HepG2 (cell line): ENCODE measurements at regions not wholly inside any gene's neighbourhood (a gene's known extent, or its start where the extent isn't known, plus 50 kb on each side); places are given as distances from the start of the nearest gene placed in this dataset.
"Not testable (repeated sequence)": the region's sequence is repeated elsewhere in the genome, so short reads cannot be mapped to it uniquely, and the experiment has no call there.

Source experiments
- ATAC-seq: fragments of 200-7000 bp; cut with Tn5 transposase; 3 replicates; pipeline ENCODE4 v1.9.1; 2020; ENCODE audit warnings: mild to moderate bottlenecking, moderate library complexity
- BruUV-seq: library from RNA; stranded (reverse); fragments of 400-500 nt; replicated peaks from 2 replicates; lab custom pipeline; 2021; lab: Mats Ljungman, UMichigan
- CTCF ChIA-PET: fragments of 300-600 bp; formaldehyde crosslinking; extraction: SDS; loops from one replicate; lab custom pipeline; 2021; ENCODE audit warnings: low total read pairs, inconsistent platforms, low intra/inter-chr PET ratio; lab: Yijun Ruan, JAX
- POLR2A ChIA-PET: fragments of 350-600 bp; sonication (Branson Sonifier 250); formaldehyde crosslinking; loops from one replicate; lab custom pipeline; 2020; ENCODE audit warnings: antibody characterized with exemption, inconsistent platforms; lab: Yijun Ruan, JAX
- DNase-seq: peaks from one replicate; pipeline ENCODE4 v3.0.0-alpha.2; 2015; ENCODE audit warnings: low spot score
- FAIRE-seq: peaks from 3 replicates; lab custom pipeline; 2011; peaks lifted over from hg19 to GRCh38; lab: Jason Lieb, UNC
- H2AFZ ChIP-seq: one replicate; pipeline ENCODE4 v1.6.1; 2011; ENCODE audit warnings: low read length, inconsistent platforms
- H3K27ac ChIP-seq: fragments of 300-600 bp; 3 replicates; pipeline ENCODE4 v1.8.0; 2011; ENCODE audit warnings: mixed run types, mild to moderate bottlenecking, mixed read lengths, low read length, inconsistent platforms; ENCODE audit not compliant: insufficient read depth; ENCODE audit errors: extremely low read length
- H3K27me3 ChIP-seq, 2 experiments: fragments of 200-600 bp in 1 of 2; 2 replicates in 1 of 2; 3 replicates in 1 of 2; pipeline versions ENCODE4 v1.6.0 to v1.8.0; 2011; ENCODE audit warnings: low read length in 2 of 2, mild to moderate bottlenecking in 2 of 2, moderate library complexity in 2 of 2, inconsistent platforms in 1 of 2; ENCODE audit not compliant: insufficient read depth in 2 of 2, control insufficient read depth in 1 of 2
- H3K36me3 ChIP-seq, 2 experiments: fragments of 200-600 bp in 1 of 2; replicated peaks in 1 of 2; 2 replicates in 1 of 2; 3 replicates in 1 of 2; pipeline versions ENCODE4 v1.5.1 to v1.8.0; 2011; ENCODE audit warnings: low read length in 2 of 2, inconsistent platforms in 1 of 2; ENCODE audit not compliant: insufficient read depth in 2 of 2, control insufficient read depth in 1 of 2
- H3K4me1 ChIP-seq: 2 replicates; pipeline ENCODE4 v1.5.1; 2012; ENCODE audit warnings: low read length, inconsistent platforms; ENCODE audit not compliant: insufficient read depth
- H3K4me2 ChIP-seq: 2 replicates; pipeline ENCODE4 v1.6.0; 2011; ENCODE audit warnings: low read depth, low read length, inconsistent platforms
- H3K4me3 ChIP-seq, 3 experiments: fragments of 200-600 bp in 1 of 3; sonication (generic), shearing (Covaris generic) in 1 of 3; replicated peaks in 1 of 3; 2 replicates each; pipeline ENCODE4 v1.5.1; 2011 to 2016; ENCODE audit warnings: low read length in 3 of 3, inconsistent platforms in 2 of 3, low read depth in 2 of 3, mild to moderate bottlenecking in 2 of 3, control low read depth in 1 of 3, mixed read lengths in 1 of 3; ENCODE audit not compliant: insufficient read depth in 1 of 3
- H3K79me2 ChIP-seq: one replicate; pipeline ENCODE4 v1.6.1; 2011; ENCODE audit warnings: low read length, inconsistent platforms; ENCODE audit not compliant: insufficient read depth
- H3K9ac ChIP-seq: 2 replicates; pipeline ENCODE4 v1.6.0; 2011; ENCODE audit warnings: mild to moderate bottlenecking, low read depth, low read length, inconsistent platforms; ENCODE audit not compliant: insufficient read depth
- H3K9me3 ChIP-seq: 2 replicates; pipeline ENCODE4 v1.5.1; 2012; ENCODE audit warnings: mild to moderate bottlenecking, low read length
- H4K20me1 ChIP-seq: 2 replicates; pipeline ENCODE4 v1.6.0; 2011; ENCODE audit warnings: inconsistent platforms, mild to moderate bottlenecking, low read length, moderate library complexity; ENCODE audit not compliant: insufficient read depth
- HNRNPUL1 ChIP-seq: fragments of 200-400 bp; formaldehyde crosslinking; IDR thresholded peaks from 2 replicates; pipeline ENCODE4 v1.6.1; 2017; ENCODE audit warnings: low read depth, mild to moderate bottlenecking, low read length, moderate library complexity
- RBM39 ChIP-seq: fragments of 200-400 bp; formaldehyde crosslinking; IDR thresholded peaks from one replicate; pipeline ENCODE4 v1.6.1; 2018; ENCODE audit warnings: antibody characterized with exemption, mild to moderate bottlenecking, low read depth, low read length; ENCODE audit not compliant: poor library complexity, severe bottlenecking
- ZNF780A ChIP-seq: sonication (generic); formaldehyde crosslinking; IDR thresholded peaks from 2 replicates; pipeline ENCODE4 v1.8.0; 2022; ENCODE audit warnings: mild to moderate bottlenecking, missing genetic modification reagents, moderate library complexity
- WGBS: methylation state at CpG from one replicate; pipeline ENCODE4 v1.1.6; 2017; ENCODE audit warnings: low lambda C conversion rate; 5-methylcytosine and 5-hydroxymethylcytosine counted together
- in situ Hi-C: cut with HindIII; loops from 2 replicates; pipeline ENCODE4 v1.10.0; 2017; ENCODE audit warnings: low pct_unique_long_range_greater_than_20kb; ENCODE audit not compliant: extremely low pct_ligation_motif_present
- intact Hi-C: fragments of 100-400 bp; cut with micrococcal nuclease; formaldehyde crosslinking; loops from one replicate; pipeline ENCODE4 v1.10.0; 2022; ENCODE audit not compliant: unreplicated experiment
- TF ChIP-seq, protein P1 (sequence below): sonication (generic); formaldehyde crosslinking; IDR thresholded peaks from 2 replicates; pipeline ENCODE4 v1.5.1; 2020; ENCODE audit warnings: mild to moderate bottlenecking, missing genetic modification reagents, moderate library complexity
- TF ChIP-seq, protein P2 (sequence below): sonication (generic); formaldehyde crosslinking; IDR thresholded peaks from 2 replicates; pipeline ENCODE4 v1.8.1; 2023; ENCODE audit warnings: mild to moderate bottlenecking, inconsistent platforms, moderate library complexity, missing genetic modification reagents, borderline replicate concordance
- TF ChIP-seq, protein P3 (sequence below): sonication (generic); formaldehyde crosslinking; IDR thresholded peaks from 2 replicates; pipeline ENCODE4 v1.4.0; 2020; ENCODE audit warnings: mild to moderate bottlenecking, missing genetic modification reagents

DNA sequence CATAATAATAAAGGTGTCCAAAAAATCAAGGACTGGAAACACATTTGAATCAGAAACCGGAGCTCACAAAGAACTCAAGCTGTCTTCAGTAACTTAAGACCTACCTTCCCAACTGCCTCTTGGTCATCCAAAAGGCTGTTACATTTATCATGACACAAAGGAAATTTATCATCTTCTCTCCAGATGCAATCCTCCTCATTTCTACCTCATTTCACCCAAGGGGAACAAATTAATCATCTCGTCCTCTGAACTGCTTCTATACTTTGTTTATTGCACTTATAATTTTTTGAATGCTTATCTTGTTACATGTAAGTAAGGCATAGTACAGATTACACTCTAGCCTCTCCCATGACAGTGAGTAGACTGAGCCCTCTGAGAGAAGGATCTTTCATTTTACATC is 105.1 kb upstream of the RGPD4 start (continued):
- TF ChIP-seq, protein P1, sequence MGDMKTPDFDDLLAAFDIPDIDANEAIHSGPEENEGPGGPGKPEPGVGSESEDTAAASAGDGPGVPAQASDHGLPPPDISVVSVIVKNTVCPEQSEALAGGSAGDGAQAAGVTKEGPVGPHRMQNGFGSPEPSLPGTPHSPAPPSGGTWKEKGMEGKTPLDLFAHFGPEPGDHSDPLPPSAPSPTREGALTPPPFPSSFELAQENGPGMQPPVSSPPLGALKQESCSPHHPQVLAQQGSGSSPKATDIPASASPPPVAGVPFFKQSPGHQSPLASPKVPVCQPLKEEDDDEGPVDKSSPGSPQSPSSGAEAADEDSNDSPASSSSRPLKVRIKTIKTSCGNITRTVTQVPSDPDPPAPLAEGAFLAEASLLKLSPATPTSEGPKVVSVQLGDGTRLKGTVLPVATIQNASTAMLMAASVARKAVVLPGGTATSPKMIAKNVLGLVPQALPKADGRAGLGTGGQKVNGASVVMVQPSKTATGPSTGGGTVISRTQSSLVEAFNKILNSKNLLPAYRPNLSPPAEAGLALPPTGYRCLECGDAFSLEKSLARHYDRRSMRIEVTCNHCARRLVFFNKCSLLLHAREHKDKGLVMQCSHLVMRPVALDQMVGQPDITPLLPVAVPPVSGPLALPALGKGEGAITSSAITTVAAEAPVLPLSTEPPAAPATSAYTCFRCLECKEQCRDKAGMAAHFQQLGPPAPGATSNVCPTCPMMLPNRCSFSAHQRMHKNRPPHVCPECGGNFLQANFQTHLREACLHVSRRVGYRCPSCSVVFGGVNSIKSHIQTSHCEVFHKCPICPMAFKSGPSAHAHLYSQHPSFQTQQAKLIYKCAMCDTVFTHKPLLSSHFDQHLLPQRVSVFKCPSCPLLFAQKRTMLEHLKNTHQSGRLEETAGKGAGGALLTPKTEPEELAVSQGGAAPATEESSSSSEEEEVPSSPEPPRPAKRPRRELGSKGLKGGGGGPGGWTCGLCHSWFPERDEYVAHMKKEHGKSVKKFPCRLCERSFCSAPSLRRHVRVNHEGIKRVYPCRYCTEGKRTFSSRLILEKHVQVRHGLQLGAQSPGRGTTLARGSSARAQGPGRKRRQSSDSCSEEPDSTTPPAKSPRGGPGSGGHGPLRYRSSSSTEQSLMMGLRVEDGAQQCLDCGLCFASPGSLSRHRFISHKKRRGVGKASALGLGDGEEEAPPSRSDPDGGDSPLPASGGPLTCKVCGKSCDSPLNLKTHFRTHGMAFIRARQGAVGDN (CRISPR knock-in tag) = no peak

DNA sequence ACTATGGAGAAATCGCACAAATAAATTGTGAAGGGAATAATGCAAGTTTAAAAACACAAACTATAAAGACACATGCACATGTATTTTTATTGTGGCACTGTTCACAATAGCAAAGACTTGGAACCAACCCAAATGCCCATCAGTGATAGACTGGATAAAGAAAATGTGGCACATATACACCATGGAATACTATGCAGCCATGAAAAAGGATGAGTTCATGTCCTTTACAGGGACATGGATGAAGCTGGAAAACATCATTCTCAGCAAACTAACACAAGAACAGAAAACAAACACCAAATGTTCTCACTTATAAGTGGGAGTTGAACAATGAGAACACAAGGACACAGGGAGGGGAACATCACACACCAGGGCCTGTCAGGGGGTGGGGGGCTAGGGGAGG is 100.9 kb upstream of the RGPD4 start:
- DNase-seq, H3K4me3 ChIP-seq, H3K9ac ChIP-seq, ATAC-seq, H3K36me3 ChIP-seq, in situ Hi-C loops, H3K27ac ChIP-seq, FAIRE-seq, H2AFZ ChIP-seq, H3K27me3 ChIP-seq, H3K4me1 ChIP-seq, H3K79me2 ChIP-seq, BruUV-seq, intact Hi-C loops, H3K9me3 ChIP-seq, H4K20me1 ChIP-seq, POLR2A ChIA-PET, CTCF ChIA-PET, H3K4me2 ChIP-seq: not testable (repeated sequence)
- 2% methylated on average over 1 of the region's 1 CpG for WGBS

DNA sequence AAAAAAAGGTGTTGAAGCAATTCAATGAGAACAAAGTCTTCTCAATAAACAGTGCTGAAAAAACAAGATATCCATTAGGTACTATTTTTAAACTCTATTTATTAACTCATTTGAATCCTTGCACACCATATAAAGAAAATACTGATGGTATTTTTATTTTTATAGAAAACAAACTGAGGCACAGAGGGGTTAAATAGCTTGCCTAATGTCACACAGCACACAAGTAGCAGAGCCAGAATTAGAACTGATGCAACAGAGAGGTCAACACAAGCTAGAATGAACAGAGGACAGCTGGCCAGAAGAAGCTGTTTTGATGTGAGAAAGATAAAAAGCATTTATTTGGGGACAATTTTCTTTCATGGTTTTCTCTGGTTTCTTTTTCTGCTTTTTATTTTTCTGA is 99.4 kb upstream of the RGPD4 start:
- ChIA-PET POLR2A (no interaction called here), CTCF (no interaction called here)
- Histone ChIP-seq H3K27ac (no peak overlapping the region), H2AFZ (no peak overlapping the region), H3K4me3 (no peak overlapping the region), H3K9ac (no peak overlapping the region), H3K27me3 (no peaks in the 10 kb centered on the region), H3K4me2 (no peak overlapping the region), H4K20me1 (no peaks in the 10 kb centered on the region), H3K4me1 (no peaks in the 10 kb centered on the region), H3K36me3 (no peaks in the 10 kb centered on the region), H3K79me2 (no peaks in the 10 kb centered on the region), H3K9me3 (no peaks in the 10 kb centered on the region)
- no peak for ATAC-seq
- BruUV-seq = no TSS peak
- no peak for DNase-seq
- intact Hi-C loops = no loop called here
- no peak for FAIRE-seq
- in situ Hi-C loops = no loop called here
- TF ChIP-seq, protein P2, sequence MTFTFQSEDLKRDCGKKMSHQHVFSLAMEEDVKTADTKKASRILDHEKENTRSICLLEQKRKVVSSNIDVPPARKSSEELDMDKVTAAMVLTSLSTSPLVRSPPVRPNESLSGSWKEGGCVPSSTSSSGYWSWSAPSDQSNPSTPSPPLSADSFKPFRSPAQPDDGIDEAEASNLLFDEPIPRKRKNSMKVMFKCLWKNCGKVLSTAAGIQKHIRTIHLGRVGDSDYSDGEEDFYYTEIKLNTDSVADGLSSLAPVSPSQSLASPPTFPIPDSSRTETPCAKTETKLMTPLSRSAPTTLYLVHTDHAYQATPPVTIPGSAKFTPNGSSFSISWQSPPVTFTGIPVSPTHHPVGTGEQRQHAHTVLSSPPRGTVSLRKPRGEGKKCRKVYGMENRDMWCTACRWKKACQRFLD = no peak
- TF ChIP-seq HNRNPUL1 (no peak), ZNF780A (CRISPR knock-in tag) (no peak), RBM39 (no peak)
- TF ChIP-seq, protein P3, sequence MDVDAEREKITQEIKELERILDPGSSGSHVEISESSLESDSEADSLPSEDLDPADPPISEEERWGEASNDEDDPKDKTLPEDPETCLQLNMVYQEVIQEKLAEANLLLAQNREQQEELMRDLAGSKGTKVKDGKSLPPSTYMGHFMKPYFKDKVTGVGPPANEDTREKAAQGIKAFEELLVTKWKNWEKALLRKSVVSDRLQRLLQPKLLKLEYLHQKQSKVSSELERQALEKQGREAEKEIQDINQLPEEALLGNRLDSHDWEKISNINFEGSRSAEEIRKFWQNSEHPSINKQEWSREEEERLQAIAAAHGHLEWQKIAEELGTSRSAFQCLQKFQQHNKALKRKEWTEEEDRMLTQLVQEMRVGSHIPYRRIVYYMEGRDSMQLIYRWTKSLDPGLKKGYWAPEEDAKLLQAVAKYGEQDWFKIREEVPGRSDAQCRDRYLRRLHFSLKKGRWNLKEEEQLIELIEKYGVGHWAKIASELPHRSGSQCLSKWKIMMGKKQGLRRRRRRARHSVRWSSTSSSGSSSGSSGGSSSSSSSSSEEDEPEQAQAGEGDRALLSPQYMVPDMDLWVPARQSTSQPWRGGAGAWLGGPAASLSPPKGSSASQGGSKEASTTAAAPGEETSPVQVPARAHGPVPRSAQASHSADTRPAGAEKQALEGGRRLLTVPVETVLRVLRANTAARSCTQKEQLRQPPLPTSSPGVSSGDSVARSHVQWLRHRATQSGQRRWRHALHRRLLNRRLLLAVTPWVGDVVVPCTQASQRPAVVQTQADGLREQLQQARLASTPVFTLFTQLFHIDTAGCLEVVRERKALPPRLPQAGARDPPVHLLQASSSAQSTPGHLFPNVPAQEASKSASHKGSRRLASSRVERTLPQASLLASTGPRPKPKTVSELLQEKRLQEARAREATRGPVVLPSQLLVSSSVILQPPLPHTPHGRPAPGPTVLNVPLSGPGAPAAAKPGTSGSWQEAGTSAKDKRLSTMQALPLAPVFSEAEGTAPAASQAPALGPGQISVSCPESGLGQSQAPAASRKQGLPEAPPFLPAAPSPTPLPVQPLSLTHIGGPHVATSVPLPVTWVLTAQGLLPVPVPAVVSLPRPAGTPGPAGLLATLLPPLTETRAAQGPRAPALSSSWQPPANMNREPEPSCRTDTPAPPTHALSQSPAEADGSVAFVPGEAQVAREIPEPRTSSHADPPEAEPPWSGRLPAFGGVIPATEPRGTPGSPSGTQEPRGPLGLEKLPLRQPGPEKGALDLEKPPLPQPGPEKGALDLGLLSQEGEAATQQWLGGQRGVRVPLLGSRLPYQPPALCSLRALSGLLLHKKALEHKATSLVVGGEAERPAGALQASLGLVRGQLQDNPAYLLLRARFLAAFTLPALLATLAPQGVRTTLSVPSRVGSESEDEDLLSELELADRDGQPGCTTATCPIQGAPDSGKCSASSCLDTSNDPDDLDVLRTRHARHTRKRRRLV = no peak
